ENCODE measurements at regions not wholly inside any gene's neighbourhood (a gene's known extent, or its start where the extent isn't known, plus 50 kb on each side); places are given as distances from the start of the nearest gene placed in this dataset.

DNA sequence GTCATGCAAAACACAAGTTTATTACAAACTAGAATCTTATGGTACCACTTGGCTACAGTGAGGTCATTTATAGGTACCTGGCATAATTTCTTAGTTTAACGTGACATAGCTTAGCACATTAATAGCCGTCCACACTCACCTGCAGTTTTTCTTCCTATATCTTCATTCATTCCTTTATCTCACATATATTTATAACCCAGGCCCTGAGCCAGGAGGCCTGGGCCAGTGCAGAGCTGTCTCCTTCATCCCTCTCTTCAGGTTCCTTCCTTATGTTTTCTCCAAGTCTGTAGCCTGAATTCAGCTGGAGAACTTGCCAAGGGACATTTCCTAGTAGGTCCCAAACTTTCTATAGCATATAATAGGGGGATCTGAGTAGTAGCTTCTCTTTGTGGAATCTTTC is 367.9 kb upstream of the SGCD start:
- no peak for TF ChIP-seq ESRRG (CRISPR knock-in tag; IDR thresholded peaks at IDR 0.05)
- TF ChIP-seq GLIS3 (CRISPR knock-in tag; IDR thresholded peaks at IDR 0.05): no peak
- TF ChIP-seq, protein P1, sequence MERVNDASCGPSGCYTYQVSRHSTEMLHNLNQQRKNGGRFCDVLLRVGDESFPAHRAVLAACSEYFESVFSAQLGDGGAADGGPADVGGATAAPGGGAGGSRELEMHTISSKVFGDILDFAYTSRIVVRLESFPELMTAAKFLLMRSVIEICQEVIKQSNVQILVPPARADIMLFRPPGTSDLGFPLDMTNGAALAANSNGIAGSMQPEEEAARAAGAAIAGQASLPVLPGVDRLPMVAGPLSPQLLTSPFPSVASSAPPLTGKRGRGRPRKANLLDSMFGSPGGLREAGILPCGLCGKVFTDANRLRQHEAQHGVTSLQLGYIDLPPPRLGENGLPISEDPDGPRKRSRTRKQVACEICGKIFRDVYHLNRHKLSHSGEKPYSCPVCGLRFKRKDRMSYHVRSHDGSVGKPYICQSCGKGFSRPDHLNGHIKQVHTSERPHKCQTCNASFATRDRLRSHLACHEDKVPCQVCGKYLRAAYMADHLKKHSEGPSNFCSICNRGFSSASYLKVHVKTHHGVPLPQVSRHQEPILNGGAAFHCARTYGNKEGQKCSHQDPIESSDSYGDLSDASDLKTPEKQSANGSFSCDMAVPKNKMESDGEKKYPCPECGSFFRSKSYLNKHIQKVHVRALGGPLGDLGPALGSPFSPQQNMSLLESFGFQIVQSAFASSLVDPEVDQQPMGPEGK (CRISPR knock-in tag; IDR thresholded peaks at IDR 0.05; ENCODE audit: borderline replicate concordance): no peak
- TF ChIP-seq BACH2 (CRISPR knock-in tag; IDR thresholded peaks at IDR 0.05; ENCODE audit: borderline replicate concordance): no peak
- TF ChIP-seq, protein P2, sequence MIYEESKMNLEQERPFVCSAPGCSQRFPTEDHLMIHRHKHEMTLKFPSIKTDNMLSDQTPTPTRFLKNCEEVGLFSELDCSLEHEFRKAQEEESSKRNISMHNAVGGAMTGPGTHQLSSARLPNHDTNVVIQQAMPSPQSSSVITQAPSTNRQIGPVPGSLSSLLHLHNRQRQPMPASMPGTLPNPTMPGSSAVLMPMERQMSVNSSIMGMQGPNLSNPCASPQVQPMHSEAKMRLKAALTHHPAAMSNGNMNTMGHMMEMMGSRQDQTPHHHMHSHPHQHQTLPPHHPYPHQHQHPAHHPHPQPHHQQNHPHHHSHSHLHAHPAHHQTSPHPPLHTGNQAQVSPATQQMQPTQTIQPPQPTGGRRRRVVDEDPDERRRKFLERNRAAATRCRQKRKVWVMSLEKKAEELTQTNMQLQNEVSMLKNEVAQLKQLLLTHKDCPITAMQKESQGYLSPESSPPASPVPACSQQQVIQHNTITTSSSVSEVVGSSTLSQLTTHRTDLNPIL (CRISPR knock-in tag; IDR thresholded peaks at IDR 0.05; ENCODE audit: low read depth): no peak
- TF ChIP-seq RARB (CRISPR knock-in tag; IDR thresholded peaks at IDR 0.05): no peak
- no peak for TF ChIP-seq ZC3H10 (CRISPR knock-in tag; IDR thresholded peaks at IDR 0.05)
- TF ChIP-seq ZFP30 (CRISPR knock-in tag; IDR thresholded peaks at IDR 0.05): no peak
- TF ChIP-seq ZFP3 (CRISPR knock-in tag; IDR thresholded peaks at IDR 0.05): no peak
- TF ChIP-seq CSDC2 (CRISPR knock-in tag; IDR thresholded peaks at IDR 0.05): no peak
- TF ChIP-seq, protein P3, sequence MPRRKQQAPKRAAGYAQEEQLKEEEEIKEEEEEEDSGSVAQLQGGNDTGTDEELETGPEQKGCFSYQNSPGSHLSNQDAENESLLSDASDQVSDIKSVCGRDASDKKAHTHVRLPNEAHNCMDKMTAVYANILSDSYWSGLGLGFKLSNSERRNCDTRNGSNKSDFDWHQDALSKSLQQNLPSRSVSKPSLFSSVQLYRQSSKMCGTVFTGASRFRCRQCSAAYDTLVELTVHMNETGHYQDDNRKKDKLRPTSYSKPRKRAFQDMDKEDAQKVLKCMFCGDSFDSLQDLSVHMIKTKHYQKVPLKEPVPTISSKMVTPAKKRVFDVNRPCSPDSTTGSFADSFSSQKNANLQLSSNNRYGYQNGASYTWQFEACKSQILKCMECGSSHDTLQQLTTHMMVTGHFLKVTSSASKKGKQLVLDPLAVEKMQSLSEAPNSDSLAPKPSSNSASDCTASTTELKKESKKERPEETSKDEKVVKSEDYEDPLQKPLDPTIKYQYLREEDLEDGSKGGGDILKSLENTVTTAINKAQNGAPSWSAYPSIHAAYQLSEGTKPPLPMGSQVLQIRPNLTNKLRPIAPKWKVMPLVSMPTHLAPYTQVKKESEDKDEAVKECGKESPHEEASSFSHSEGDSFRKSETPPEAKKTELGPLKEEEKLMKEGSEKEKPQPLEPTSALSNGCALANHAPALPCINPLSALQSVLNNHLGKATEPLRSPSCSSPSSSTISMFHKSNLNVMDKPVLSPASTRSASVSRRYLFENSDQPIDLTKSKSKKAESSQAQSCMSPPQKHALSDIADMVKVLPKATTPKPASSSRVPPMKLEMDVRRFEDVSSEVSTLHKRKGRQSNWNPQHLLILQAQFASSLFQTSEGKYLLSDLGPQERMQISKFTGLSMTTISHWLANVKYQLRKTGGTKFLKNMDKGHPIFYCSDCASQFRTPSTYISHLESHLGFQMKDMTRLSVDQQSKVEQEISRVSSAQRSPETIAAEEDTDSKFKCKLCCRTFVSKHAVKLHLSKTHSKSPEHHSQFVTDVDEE (CRISPR knock-in tag; IDR thresholded peaks at IDR 0.05): no peak
- no peak for TF ChIP-seq ZNF565 (CRISPR knock-in tag; conservative IDR thresholded peaks at IDR 0.05; ENCODE audit: low read depth)

Data from SK-N-SH treated with all-trans-retinoic acid at 6 μM for 48 hours (cell line).